GM19023 (cell line): ENCODE measurements at regions not wholly inside any gene's neighbourhood (a gene's known extent, or its start where the extent isn't known, plus 50 kb on each side); places are given as distances from the start of the nearest gene placed in this dataset.

Source experiments
- ATAC-seq: cut with Tn5 transposase; IDR thresholded peaks from one replicate; pipeline ENCODE4 v1.9.1; 2021; ENCODE audit warnings: mild to moderate bottlenecking, moderate library complexity; ENCODE audit not compliant: unreplicated experiment

DNA sequence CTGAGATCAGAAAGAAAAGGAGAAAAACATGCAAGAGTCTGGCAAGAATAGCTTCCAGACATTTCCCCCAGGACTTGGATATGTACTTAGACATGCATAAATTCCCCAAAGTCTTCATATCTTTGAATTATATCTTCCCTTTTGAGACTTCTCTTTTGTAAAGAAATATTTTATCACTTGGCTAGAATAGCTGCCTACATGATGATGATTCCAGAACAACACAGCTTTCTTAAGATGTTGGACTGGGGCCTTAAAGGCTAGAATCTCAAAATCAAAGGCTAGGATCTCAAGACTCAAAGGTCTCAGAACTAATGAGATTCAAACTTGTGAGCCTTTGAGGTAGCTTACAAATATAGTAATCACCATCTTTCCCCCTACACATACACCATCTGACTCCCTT, 842.3 kb downstream of the BCL11A start:
- ATAC-seq: no peak

DNA sequence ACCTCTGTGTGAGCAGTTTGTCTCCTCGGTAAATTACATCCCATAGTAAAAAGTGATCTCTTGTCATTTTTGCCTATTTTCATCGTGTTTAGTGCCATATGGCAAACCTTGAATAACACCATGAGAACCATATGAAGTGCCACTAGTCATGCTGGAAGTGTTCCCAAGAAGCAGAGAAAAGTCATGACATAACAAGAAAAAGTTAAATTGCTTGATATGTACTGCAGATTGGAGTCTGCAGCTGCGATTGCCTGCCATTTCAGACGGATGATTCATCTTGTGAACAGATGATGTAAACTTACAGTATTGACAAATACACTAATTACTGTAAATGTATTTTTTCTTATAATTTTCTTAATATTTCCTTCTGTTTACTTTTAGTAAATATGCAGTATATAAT, 846.7 kb downstream of the BCL11A start:
- ATAC-seq: no peak

DNA sequence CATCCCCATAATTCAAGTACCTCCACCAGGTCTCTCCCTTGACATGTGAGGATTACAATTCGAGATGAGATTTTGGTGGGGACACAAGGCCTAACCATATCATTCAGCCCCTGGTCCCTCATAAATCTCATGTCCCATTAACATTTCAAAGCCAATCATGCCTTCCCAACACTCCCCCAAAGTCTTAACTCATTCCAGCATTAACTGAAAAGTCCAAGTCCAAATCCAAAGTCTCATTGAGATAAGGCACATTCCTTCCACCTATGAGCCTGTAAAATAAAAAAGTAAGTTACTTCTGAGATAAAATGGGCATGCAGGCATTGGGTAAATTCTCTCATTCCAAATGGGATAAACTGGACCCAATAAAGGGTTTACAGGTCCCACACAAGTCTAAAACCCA, 849.7 kb downstream of the BCL11A start:
- no peak for ATAC-seq

DNA sequence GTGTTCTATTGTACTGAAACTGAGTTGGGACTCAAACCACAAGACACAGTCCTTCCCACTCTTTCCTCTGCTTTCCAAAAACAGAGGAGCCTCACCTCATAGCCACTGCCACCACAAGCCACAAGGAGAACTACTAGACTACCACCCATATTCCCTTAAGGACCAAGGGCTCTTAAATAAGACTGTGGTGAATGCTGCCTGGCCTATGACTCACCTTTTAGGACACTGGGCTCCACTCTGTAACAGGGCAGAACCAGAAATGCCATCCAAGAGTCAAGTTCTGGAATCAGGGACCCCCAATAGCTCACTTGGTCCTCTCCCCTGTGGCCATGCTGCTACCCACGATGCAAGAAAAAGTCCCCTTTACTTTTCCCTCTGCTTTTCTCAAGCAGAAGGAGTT, 851.4 kb downstream of the BCL11A start:
- no peak for ATAC-seq

DNA sequence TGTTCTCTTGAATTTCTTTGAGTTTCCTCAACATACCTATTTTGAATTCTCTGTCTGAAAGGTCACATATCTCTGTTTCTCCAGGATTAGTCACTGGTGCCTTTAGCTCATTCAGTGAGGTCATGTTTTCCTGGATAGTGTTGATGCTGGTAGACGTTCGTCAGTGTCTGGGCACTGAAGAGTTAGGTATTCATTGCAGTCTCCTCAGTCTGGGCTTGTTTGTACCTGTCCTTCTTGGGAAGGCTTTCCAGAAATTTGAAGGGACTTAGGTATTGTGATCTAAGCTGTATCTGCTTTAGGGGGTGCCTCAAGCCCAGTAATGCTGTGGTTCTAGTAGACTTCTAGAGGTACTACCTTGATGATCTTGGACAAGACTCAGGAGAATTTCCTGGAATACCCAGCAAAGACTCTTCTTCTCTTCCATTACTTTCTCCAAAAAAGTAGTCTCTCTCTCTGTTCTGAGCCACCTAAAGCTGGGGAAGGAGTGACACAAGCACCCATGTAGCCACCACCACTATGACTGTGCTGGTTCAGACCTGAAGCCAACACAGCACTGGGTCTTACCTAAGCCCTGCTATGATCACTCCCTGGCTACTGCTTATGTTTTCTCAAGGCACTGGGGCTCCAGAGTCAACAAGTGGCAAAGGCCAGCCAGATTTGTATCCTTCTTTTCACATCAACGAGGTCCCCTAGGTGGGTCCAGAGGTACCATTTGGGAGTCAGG, 852.0 kb downstream of the BCL11A start:
- ATAC-seq: no peak

DNA sequence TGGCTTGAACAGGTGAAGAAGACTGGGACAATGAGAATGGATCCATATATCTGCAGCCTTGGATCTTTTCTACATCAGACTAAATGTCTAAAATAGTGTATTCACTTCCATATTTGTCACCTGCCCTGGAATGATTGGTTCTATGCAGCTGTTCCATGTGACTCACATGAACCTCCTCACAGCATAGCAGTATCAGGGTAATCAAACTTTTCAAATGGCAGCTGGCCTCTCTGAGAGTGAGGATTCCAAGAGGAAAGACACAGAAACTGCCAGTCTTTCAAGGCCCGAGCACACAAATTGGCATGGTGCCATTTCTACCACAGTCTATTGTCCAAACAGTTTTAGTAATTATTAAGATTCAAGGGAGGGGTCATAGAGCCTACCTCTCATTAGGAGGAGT, 859.3 kb downstream of the BCL11A start:
- ATAC-seq: no peak

DNA sequence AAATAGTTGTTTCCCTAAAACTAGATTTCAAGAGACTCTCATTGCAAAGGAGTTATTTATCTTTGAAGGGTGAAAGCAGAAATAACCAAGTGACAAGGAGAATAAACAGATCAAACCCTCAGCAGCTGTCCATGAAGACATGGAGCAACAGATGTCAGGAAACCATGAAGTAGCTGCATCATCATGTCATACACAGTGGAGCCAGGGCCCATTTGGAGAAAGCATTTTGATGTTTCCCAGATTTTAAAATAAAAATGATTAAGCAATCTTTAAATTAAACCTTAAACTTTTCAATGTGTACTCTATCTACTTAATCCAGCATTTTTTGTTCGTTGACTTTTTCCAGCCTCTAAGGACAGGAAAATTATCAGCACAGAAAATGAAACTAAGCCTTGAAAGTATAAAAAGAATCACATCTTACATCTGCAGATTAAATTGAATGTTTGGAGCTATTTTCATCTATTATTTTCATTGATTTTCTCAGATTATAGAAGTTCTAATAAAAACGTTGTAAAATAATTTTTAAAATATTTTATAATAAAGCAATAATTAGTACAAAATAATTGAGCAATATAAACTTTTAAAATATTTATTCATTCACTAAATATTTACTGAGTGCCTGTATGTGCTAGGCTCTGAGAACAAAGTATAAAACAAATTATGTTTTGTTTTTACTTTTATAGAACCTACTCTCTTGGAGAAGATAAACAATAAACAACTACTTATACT, 860.1 kb downstream of the BCL11A start:
- ATAC-seq: no peak

DNA sequence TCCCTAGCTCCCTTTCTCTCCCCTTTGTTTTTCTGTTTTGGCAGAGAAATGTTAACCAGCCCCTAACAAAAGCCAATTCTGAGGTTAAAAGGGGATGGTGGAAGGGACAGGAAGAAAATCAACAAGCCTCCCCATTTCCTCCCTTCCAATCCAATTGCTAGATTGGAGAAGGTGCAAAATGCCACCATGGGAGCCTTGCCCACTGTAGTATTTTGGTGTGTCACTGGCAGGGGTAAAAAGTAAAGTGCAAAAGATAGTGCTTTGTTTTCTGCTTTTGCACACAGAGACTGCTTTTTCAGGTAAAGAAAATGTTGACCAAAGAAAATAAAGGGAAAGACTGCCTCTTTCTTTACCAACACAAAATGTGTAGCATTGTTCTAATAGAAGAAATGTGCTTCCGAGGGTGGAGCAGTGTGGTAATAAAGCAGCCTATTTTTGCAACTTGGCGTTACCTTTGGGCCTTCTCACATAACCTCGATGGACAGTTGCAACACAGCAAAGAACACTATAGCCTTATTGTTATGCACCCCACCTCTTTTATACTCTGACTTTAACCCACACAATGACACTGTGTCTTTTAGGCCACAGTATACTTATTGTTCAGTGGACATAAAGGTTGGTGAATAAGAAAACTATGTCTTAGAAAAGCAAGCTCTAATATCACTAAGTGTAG, 861.8 kb downstream of the BCL11A start:
- no peak for ATAC-seq

DNA sequence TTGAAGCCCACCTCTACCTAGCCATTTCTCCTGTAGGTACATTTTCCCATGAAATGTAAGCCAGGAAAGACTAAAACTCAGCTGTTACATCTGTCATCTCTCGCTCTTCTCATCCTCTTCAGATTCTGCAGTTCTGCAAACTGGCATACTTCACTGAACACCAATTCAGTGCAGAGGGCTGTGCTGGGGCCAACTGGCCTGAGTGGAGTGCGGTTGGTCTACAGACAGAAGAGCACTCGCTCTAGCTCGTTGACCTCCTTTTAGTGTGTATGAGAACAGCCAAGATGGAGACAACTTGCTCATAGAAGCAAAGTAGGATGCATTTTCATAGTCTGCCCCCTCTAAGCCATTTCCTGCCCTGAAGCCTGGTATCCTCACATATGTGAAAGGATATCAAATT, 862.6 kb downstream of the BCL11A start:
- no peak for ATAC-seq

DNA sequence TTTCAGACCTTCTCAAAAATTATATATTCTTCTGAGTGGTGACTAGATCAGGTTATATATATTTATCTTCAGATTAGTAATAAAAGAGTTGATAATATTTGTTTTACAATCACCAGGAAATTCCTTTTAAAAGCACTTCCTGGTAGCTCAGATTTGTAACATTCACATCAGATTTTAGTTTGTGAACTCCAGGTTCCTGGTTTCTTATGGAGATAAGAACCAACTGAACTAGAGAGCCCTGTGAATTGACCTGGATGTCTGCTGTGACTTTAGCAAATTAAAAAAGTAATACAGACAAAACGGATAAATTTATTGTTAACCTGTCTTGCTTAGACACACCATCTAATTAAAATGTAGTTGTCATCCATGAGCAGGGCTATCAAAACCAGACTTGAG, 868.7 kb downstream of the BCL11A start:
- ATAC-seq: no peak

DNA sequence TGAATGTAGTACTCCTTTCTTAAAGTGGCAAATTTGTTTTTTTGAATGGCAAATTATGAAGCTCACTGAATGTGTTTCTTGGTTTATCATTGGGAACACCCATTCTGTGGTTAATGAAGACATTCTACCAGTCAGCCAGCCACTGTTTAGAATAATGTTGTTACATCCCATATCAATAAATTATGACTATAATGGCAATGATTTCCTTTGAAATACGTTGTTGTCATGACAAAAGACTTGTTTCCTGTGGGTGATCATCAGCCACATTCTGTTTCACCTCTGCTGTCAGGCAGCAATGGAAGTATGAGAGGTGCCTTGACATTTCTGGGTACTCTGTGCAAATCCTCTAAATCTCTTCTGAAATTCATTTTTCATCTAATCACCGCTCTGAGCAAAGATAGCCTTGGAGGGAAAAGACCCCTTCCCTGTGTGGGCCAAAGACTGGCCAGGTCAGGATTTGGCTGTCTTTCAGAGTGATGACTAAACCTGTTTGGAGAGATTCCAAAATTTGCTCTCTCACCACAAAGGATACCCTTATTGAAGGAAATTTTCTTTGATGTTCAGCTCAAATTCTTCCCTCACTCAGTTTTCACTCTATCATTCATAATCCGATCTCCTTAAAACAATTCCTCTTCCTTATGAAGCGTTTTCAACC, 869.2 kb downstream of the BCL11A start:
- ATAC-seq: no peak

DNA sequence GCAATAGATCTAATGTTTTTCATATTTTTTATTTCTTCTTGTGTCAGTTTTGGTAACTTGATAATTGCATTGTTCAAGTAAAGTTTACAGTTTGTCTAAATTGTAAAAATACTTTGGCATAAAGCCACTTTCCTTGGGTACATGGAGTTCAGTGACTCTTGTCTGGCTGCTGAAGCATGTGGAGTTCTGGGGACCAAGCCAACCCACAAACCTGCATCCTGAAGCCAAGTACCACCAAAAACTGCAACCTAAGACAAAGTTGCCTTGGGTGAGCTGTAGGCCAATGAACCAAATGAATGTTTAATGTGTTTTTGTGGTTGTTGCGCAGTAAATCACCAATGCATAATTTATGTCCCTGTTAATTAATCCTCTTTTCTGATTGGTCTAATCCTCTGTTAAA, 872.6 kb downstream of the BCL11A start:
- no peak for ATAC-seq

DNA sequence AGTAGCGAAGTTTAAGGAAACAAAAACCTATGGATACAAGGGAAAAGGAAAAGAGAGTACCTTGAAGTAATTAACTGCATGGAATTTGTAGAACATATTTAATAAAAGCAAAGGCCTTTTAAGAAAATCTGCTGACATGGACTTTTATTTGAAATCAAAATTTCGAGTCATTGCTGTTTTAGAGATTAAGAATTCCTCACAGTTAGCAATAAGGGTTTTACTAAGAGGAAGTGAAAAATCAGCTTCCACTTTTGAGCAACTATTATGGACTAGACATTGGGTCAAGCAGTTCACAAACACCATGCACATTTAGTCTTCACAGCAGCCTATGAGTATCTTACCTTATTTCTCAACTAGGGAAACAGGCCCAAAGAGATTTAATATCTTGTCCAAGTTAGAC, 876.3 kb downstream of the BCL11A start:
- ATAC-seq: no peak

DNA sequence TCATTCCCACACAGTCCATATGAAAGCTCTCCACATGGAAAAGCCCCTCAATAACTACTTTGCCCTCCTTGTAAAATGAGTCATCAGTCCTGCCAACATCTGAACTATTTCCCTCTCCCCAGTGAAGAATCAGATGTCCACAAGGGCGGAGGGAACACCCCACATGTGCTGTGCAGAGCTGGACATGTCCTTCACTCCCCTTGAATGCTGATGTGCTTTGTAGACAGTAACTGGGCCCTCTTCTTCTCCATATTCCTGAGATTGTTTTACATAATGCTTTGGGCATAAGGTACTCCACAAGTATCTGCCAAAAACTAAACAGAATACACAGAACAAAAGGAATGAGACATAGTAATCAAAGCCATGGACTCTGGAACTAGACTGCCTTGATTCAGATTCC, 879.4 kb downstream of the BCL11A start:
- no peak for ATAC-seq

DNA sequence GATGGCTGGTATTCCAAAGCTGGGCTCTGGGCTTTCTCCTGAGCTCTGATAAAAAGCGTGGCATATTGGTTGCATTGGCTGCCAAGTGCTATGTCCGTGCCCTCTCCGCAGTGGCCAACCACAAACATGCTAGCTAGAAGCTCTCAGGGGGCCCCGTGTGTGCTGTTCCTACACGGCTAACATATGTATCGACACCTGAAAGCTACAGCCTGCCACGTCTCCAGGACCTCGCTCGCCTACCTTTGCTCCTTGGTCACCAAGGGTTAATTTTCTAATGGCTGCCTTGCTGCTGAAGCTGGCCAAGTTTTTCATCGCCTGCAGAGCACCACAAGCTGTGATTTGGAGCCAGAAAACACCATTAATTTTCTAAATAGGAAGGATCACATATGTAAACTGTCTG, 888.4 kb downstream of the BCL11A start:
- no peak for ATAC-seq

DNA sequence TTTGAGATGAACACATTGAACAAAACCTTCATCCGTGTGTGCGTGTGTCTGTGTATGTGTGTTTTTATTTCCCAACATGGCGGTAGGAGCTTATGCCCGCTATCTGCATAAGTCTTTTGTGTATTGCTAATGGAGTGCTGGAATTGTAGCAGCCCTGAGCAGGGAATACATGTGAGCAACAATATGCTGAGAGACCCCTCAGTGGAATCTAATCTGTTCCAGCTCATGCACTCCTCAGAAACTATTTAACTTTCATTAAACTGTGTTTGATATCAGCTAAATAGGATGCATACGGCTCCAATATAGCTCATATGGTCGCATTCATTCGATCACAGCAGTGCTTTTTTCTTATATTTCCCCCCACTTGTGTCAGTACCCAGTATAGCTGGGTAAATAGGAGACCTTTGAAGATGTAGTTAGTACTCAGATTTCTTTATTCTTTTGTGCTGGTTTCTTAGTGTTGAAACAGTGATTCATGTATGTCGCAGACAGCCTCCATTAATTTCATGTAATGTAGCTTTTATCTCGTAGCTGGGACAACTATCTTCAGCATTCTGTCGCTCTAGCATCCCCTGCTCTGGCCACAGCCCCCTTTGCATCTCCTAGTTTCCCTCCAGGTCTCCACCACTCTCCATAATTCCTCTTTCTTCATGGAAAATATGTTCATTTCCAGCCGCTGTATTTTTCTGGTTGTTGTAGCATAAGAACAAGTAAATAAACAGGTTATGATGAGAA, 891.2 kb downstream of the BCL11A start:
- no peak for ATAC-seq

DNA sequence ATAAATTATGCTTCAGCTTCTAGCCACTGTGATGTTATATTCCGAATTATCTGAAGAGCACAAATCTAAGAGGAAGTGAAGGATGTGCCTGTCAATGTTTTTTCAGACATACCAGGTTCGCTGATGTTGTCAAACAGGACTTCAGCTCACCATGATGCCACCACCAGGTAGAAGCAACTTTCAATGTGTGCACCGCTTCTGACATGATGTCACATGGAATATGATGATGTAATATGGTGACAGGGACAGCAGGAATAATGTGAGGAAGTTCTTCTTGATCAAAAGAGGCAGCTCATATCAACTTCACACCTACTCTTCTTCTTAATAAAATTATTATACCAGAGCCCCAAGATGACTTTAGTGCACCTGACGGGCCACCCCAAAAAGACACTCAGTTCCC, 893.2 kb downstream of the BCL11A start:
- no peak for ATAC-seq

DNA sequence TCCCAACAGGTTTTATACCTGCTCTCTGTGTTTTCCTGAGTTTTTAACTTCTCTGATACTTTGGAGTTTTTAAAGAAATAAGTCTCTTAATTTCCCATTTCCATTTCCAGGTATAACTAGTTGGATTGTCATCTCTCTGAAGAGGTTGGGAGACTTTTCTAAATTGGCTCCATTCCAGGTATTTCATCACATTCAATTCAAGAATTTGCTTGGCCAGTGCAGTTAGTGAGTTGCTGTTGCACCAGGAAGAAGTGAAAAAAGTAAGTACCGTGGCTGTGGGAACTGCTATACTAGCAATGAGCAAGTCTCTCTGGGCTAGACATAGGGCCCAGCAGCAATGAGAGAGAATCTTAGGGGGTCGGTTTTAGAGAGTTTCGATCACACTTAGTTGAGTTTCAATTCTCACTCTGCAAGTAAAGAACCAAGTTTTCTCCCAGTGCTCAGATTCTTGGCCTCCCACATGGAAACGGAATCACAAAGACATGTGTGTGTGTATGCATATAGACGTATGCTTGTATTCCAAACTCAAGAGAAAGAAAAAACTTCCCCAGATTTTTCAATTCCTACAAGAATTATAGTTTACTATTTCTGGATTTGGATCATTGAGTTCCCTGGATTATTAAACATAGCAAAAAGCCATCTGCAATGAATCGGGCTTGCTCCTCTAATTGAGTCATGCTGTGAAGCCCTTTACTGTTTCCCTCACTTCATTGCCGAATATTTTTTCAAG, 894.4 kb downstream of the BCL11A start:
- no peak for ATAC-seq

DNA sequence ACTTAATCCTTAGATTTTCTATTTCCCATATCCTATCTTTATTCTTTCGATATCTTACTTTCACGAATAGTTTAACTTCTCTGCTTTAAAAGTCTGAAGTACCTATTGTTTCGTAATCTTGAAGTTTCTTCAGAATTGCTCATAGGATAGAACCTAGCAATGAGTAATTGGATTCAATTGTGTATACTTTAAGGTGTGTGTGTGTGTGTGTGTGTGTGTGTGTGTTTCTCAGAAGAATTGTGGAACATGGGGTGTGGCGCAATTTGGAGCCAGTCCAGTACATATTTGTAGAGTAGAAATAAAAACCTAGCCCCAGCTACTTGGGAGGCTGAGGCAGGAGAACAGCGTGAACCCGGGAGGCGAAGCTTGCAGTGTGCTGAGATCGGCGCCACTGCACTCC, 897.6 kb downstream of the BCL11A start:
- no peak for ATAC-seq

DNA sequence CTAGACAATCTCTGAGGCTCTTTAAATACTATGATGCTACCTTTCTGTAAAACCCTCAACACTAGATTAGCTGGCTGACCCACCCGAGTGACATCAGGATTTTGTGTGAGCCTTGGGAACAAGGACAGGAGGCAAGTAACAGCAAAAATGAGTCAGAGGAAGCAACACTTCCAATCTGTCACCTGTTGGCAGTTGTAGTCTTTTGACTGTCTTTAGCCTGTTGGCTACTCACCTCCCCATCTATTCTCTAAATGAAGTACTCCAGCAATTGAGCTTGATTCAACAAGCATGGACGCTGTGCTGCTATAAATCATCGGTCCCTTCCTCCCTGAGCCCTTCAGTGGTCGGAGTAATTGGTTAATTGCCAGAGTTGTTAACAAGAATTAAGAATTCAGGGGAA, 898.7 kb downstream of the BCL11A start:
- no peak for ATAC-seq
